Keratinocyte (primary cell): ENCODE measurements at regions not wholly inside any gene's neighbourhood (a gene's known extent, or its start where the extent isn't known, plus 50 kb on each side); places are given as distances from the start of the nearest gene placed in this dataset.

ENCODE experiments used
- DNase-seq: peaks from one replicate; pipeline ENCODE4 v3.0.0-alpha.2; 2011; ENCODE audit warnings: low read depth, missing footprints, low spot score
- FAIRE-seq: peaks from 2 replicates; lab custom pipeline; 2011; peaks lifted over from hg19 to GRCh38; lab: Jason Lieb, UNC
- H2AFZ ChIP-seq: 2 replicates; pipeline ENCODE4 v1.6.0; 2012; ENCODE audit warnings: low read length, control low read depth, inconsistent platforms; ENCODE audit not compliant: control insufficient read depth
- H3K27ac ChIP-seq: 2 replicates; pipeline ENCODE4 v1.5.1; 2011; ENCODE audit warnings: low read length; ENCODE audit not compliant: control insufficient read depth, insufficient read depth
- H3K27me3 ChIP-seq: 3 replicates; pipeline ENCODE4 v1.6.0; 2011; ENCODE audit warnings: low read length; ENCODE audit not compliant: control insufficient read depth, insufficient read depth; ENCODE audit errors: extremely low read depth
- H3K36me3 ChIP-seq, 2 experiments: 2 replicates in 1 of 2; 3 replicates in 1 of 2; pipeline ENCODE4 v1.5.1; 2011; ENCODE audit warnings: low read length in 2 of 2, mild to moderate bottlenecking in 1 of 2; ENCODE audit not compliant: control insufficient read depth in 2 of 2, insufficient read depth in 2 of 2; ENCODE audit errors: extremely low read depth in 1 of 2
- H3K4me1 ChIP-seq: 3 replicates; pipeline ENCODE4 v1.5.1; 2011; ENCODE audit warnings: low read length; ENCODE audit not compliant: control insufficient read depth, insufficient read depth; ENCODE audit errors: extremely low read depth
- H3K4me2 ChIP-seq: 3 replicates; pipeline ENCODE4 v1.6.0; 2011; ENCODE audit warnings: low read depth, low read length; ENCODE audit not compliant: control insufficient read depth, insufficient read depth; ENCODE audit errors: extremely low read depth
- H3K4me3 ChIP-seq, 3 experiments: fragments of 200-600 bp in 1 of 3; sonication (generic) in 1 of 3; 2 replicates in 2 of 3; 3 replicates in 1 of 3; pipeline ENCODE4 v1.5.1; 2011 to 2016; ENCODE audit warnings: low read length in 3 of 3, mild to moderate bottlenecking in 3 of 3, control low read depth in 2 of 3, inconsistent platforms in 1 of 3, low read depth in 1 of 3, mixed read lengths in 1 of 3, mixed run types in 1 of 3, moderate library complexity in 1 of 3; ENCODE audit not compliant: control insufficient read depth in 2 of 3, insufficient read depth in 2 of 3; ENCODE audit errors: extremely low read depth in 1 of 3
- H3K79me2 ChIP-seq: 2 replicates; pipeline ENCODE4 v1.6.0; 2012; ENCODE audit warnings: low read length; ENCODE audit not compliant: control insufficient read depth, insufficient read depth
- H3K9ac ChIP-seq: 3 replicates; pipeline ENCODE4 v1.6.0; 2011; ENCODE audit warnings: low read length; ENCODE audit not compliant: control insufficient read depth, insufficient read depth; ENCODE audit errors: extremely low read depth
- H3K9me1 ChIP-seq: 3 replicates; pipeline ENCODE4 v1.6.0; 2011; ENCODE audit warnings: low read length; ENCODE audit not compliant: control insufficient read depth, insufficient read depth; ENCODE audit errors: extremely low read depth
- H3K9me3 ChIP-seq: 2 replicates; pipeline ENCODE4 v1.5.1; 2012; ENCODE audit warnings: low read depth, low read length; ENCODE audit not compliant: control insufficient read depth
- H4K20me1 ChIP-seq: 3 replicates; pipeline ENCODE4 v1.6.0; 2011; ENCODE audit warnings: low read length; ENCODE audit not compliant: control insufficient read depth, insufficient read depth; ENCODE audit errors: extremely low read depth
- EZH2 ChIP-seq: IDR thresholded peaks from one replicate; pipeline ENCODE4 v1.6.1; 2012; ENCODE audit warnings: inconsistent platforms, mild to moderate bottlenecking, low read length, moderate library complexity
- dilution Hi-C: fragments of 300-500 bp; cut with MboI; formaldehyde crosslinking; loops from one replicate; pipeline ENCODE4 v1.7.0; 2020; ENCODE audit warnings: low sequenced_read_pairs; ENCODE audit not compliant: extremely low pct_ligation_motif_present
- TF ChIP-seq, protein P1 (sequence below), 3 experiments: IDR thresholded peaks in 1 of 3; conservative IDR thresholded peaks in 1 of 3; optimal IDR thresholded peaks in 1 of 3; 2 replicates in 2 of 3; 3 replicates in 1 of 3; pipeline versions ENCODE3 to v1.5.1; 2011; ENCODE audit warnings: low read length in 3 of 3, mild to moderate bottlenecking in 3 of 3, moderate library complexity in 2 of 3, control low read depth in 1 of 3, inconsistent platforms in 1 of 3; ENCODE audit not compliant: insufficient read depth in 2 of 3; ENCODE audit errors: extremely low read depth in 1 of 3

DNA sequence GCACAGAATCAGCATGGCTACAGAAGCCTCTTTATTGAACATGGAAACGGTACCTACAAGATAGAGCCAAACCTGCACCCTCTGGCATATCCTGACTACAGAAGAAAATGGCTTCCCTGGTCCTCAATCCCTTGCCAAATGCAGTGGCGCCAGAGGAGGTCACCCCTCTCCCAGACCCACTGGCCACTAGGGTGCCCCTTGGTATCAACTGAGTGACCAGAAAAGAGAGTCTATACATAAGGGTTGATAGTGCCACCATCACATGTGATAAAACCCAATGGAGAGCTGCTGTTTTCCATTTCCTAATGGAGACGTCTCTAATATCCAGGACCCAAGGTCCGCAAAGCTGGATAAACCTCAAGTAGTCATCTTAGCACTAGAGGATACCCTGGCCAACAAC is 52.7 kb upstream of the ALK start:
- FAIRE-seq (no peak), DNase-seq (no peak)
- dilution Hi-C loops: no loop called here

DNA sequence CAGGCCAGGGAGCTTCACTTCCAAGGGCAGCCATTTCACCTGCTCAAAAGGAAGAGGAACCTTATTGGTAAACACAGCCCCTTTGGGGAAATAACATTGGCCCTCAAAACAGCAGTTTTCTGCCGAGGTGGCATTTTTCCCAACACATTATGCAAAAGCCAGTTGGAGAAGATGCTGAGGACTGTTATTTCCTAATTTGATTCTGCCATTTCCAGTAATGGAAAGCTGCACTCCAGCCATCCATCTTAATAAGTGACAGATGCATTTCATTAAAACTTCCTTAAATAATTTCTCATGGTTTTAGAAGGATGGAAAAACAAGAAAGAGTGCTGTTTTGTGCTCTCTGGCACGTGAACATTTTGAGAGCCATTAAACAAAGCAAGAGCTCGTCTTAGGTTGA is 55.9 kb upstream of the ALK start:
- no peak for FAIRE-seq
- TF ChIP-seq EZH2: no peak
- TF ChIP-seq, protein P1, sequence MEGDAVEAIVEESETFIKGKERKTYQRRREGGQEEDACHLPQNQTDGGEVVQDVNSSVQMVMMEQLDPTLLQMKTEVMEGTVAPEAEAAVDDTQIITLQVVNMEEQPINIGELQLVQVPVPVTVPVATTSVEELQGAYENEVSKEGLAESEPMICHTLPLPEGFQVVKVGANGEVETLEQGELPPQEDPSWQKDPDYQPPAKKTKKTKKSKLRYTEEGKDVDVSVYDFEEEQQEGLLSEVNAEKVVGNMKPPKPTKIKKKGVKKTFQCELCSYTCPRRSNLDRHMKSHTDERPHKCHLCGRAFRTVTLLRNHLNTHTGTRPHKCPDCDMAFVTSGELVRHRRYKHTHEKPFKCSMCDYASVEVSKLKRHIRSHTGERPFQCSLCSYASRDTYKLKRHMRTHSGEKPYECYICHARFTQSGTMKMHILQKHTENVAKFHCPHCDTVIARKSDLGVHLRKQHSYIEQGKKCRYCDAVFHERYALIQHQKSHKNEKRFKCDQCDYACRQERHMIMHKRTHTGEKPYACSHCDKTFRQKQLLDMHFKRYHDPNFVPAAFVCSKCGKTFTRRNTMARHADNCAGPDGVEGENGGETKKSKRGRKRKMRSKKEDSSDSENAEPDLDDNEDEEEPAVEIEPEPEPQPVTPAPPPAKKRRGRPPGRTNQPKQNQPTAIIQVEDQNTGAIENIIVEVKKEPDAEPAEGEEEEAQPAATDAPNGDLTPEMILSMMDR (optimal IDR thresholded peaks at IDR 0.05 in 1 of 3, IDR thresholded peaks at IDR 0.05 in 1 of 3, conservative IDR thresholded peaks at IDR 0.05 in 1 of 3; ENCODE audit: extremely low read depth in 1 of 3, insufficient read depth in 2 of 3, low read length in 3 of 3): no peak
- H4K20me1 ChIP-seq: no peaks in the 10 kb centered on the region

More for the DNA sequence above, 52.7 kb upstream of the ALK start:
- Histone ChIP-seq H3K27me3 (peaks cover 5% of the 10 kb centered on the region), H4K20me1 (no peaks in the 10 kb centered on the region), H3K9ac (no peak overlapping the region), H3K4me2 (no peak overlapping the region), H3K4me3 (no peak overlapping the region), H3K9me3 (no peaks in the 10 kb centered on the region), H3K79me2 (no peaks in the 10 kb centered on the region), H3K4me1 (no peaks in the 10 kb centered on the region), H3K36me3 (no peaks in the 10 kb centered on the region), H2AFZ (no peak overlapping the region), H3K27ac (no peak overlapping the region), H3K9me1 (no peaks in the 10 kb centered on the region)
- TF ChIP-seq, protein P1 (optimal IDR thresholded peaks at IDR 0.05 in 1 of 3, IDR thresholded peaks at IDR 0.05 in 1 of 3, conservative IDR thresholded peaks at IDR 0.05 in 1 of 3; ENCODE audit: extremely low read depth in 1 of 3, insufficient read depth in 2 of 3, low read length in 3 of 3): no peak
- no peak for TF ChIP-seq EZH2

More for the DNA sequence above, 55.9 kb upstream of the ALK start:
- peaks cover 9% of the 10 kb centered on the region for H3K27me3 ChIP-seq
- H3K4me1 ChIP-seq: no peaks in the 10 kb centered on the region
- H2AFZ ChIP-seq: no peak overlapping the region
- no peak for DNase-seq
- no peak overlapping the region for H3K4me3 ChIP-seq
- no peak overlapping the region for H3K27ac ChIP-seq
- dilution Hi-C loops: no loop called here
- H3K9me1 ChIP-seq: no peaks in the 10 kb centered on the region
- no peak overlapping the region for H3K4me2 ChIP-seq
- H3K79me2 ChIP-seq: no peaks in the 10 kb centered on the region
- no peaks in the 10 kb centered on the region for H3K36me3 ChIP-seq
- H3K9me3 ChIP-seq: no peaks in the 10 kb centered on the region
- no peak overlapping the region for H3K9ac ChIP-seq
